ENCODE measurements at regions not wholly inside any gene's neighbourhood (a gene's known extent, or its start where the extent isn't known, plus 50 kb on each side); places are given as distances from the start of the nearest gene placed in this dataset.

DNA sequence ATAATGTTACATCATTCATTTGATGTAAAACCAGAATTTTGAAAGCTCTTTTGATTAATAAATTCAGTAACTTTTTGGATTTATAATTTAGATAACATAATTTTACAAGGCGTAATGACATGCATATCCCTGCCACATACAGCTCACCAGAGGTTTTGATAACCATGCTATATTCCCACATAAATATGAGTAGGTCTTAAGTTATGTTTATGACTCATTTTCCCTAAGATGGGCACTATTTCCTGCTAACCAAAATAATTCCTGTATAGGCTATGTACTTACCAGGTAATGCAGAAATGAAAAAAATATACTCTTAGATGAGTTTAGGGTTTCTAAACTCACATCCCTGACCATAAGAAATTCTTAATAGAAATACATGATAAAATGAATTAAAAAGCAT lies 93.9 kb upstream of the EDIL3 start:
- TF ChIP-seq, protein P1, sequence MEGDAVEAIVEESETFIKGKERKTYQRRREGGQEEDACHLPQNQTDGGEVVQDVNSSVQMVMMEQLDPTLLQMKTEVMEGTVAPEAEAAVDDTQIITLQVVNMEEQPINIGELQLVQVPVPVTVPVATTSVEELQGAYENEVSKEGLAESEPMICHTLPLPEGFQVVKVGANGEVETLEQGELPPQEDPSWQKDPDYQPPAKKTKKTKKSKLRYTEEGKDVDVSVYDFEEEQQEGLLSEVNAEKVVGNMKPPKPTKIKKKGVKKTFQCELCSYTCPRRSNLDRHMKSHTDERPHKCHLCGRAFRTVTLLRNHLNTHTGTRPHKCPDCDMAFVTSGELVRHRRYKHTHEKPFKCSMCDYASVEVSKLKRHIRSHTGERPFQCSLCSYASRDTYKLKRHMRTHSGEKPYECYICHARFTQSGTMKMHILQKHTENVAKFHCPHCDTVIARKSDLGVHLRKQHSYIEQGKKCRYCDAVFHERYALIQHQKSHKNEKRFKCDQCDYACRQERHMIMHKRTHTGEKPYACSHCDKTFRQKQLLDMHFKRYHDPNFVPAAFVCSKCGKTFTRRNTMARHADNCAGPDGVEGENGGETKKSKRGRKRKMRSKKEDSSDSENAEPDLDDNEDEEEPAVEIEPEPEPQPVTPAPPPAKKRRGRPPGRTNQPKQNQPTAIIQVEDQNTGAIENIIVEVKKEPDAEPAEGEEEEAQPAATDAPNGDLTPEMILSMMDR (IDR thresholded peaks at IDR 0.05) = no peak
- TF ChIP-seq EP300 (IDR thresholded peaks at IDR 0.05) (no peak), POLR2AphosphoS5 (IDR thresholded peaks at IDR 0.05) (no peak), POLR2A (IDR thresholded peaks at IDR 0.05) (no peak)

Measured in sigmoid colon (tissue), 4 donors.